Chondrocyte (in vitro differentiated cells): ENCODE measurements at regions not wholly inside any gene's neighbourhood (a gene's known extent, or its start where the extent isn't known, plus 50 kb on each side); places are given as distances from the start of the nearest gene placed in this dataset.

Source experiments
- DNase-seq: peaks from one replicate; pipeline ENCODE4 v3.0.0; 2021; ENCODE audit warnings: mixed read lengths, low spot score
- H3K27ac Mint-ChIP-seq: one replicate; pipeline ENCODE4 v1.8.0; 2021; ENCODE audit warnings: mild to moderate bottlenecking, moderate library complexity, mixed read lengths; ENCODE audit not compliant: unreplicated experiment
- H3K27me3 Mint-ChIP-seq: 2 replicates; pipeline ENCODE4 v1.8.0; 2021; ENCODE audit warnings: low read depth, mixed read lengths
- H3K36me3 Mint-ChIP-seq: 2 replicates; pipeline ENCODE4 v1.8.0; 2021; ENCODE audit warnings: low read depth, mixed read lengths
- H3K4me1 Mint-ChIP-seq: 2 replicates; pipeline ENCODE4 v1.8.0; 2021; ENCODE audit warnings: low read depth, mild to moderate bottlenecking, mixed read lengths
- H3K4me3 Mint-ChIP-seq: one replicate; pipeline ENCODE4 v1.8.0; 2021; ENCODE audit warnings: mild to moderate bottlenecking, moderate library complexity, mixed read lengths; ENCODE audit not compliant: unreplicated experiment
- H3K9me3 Mint-ChIP-seq: 2 replicates; pipeline ENCODE4 v1.8.0; 2021; ENCODE audit warnings: low read depth, mixed read lengths
- TF ChIP-seq, protein P1 (sequence below): fragments of 200-600 bp; sonication (generic); IDR thresholded peaks from 2 replicates; pipeline ENCODE4 v1.5.0; 2021; ENCODE audit warnings: antibody characterized with exemption, mild to moderate bottlenecking, moderate library complexity

- DNase-seq = no peak
- TF ChIP-seq, protein P1, sequence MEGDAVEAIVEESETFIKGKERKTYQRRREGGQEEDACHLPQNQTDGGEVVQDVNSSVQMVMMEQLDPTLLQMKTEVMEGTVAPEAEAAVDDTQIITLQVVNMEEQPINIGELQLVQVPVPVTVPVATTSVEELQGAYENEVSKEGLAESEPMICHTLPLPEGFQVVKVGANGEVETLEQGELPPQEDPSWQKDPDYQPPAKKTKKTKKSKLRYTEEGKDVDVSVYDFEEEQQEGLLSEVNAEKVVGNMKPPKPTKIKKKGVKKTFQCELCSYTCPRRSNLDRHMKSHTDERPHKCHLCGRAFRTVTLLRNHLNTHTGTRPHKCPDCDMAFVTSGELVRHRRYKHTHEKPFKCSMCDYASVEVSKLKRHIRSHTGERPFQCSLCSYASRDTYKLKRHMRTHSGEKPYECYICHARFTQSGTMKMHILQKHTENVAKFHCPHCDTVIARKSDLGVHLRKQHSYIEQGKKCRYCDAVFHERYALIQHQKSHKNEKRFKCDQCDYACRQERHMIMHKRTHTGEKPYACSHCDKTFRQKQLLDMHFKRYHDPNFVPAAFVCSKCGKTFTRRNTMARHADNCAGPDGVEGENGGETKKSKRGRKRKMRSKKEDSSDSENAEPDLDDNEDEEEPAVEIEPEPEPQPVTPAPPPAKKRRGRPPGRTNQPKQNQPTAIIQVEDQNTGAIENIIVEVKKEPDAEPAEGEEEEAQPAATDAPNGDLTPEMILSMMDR = no peak
- Mint-ChIP-seq H3K27ac (no peak overlapping the region), H3K9me3 (no peaks in the 10 kb centered on the region), H3K27me3 (peaks cover 2% of the 10 kb centered on the region), H3K4me3 (no peak overlapping the region), H3K4me1 (peaks cover 5% of the 10 kb centered on the region), H3K36me3 (no peaks in the 10 kb centered on the region)
Observed at GRCh38 chr5:148922606-148923005, 96.2 kb downstream of the ADRB2 start.

DNA sequence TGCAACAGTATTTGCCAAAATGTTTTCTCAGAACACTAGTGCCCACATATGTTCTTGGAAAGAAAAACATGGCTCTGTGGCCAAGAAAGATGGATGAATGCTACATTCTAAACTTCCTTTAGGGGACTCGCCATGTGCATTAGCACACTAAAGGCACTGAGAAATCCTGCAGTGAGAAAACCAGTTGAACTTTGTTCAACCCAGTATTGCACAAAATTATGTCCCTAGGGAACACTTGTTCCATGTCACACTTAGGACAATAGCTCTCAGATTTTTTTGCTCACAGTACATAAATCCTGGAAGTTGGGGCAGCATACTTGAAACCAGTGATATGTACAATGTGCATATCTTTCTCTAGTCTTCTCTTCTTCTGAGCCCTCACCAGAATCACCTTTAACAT is 96.6 kb downstream of the ADRB2 start:
- Mint-ChIP-seq H3K4me3 (no peak overlapping the region), H3K4me1 (peaks cover 7% of the 10 kb centered on the region), H3K27ac (no peak overlapping the region), H3K9me3 (no peaks in the 10 kb centered on the region), H3K27me3 (peaks cover 2% of the 10 kb centered on the region), H3K36me3 (no peaks in the 10 kb centered on the region)
- DNase-seq = no peak
- TF ChIP-seq, protein P1 = no peak

DNA sequence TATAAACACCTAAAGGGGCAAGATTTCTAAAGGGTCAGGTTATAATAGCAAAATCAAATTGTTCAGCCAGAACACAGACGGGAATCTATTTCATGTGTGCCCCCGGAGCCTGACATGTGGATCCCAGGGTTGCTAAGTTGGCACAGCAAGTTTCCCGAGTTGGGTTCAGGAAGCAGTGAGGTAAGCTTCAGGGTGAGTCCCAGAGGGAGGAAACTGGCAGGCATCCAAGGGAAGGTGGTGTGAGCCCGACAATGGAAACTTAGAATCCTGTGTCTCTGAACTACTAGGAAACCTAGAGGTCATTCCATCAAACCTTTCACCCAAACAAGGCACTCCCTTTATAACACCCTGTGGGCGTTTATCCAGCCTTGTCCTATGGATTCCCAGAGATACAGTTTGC is 98.4 kb downstream of the ADRB2 start:
- no peak overlapping the region for H3K27ac Mint-ChIP-seq
- no peak overlapping the region for H3K4me3 Mint-ChIP-seq
- no peaks in the 10 kb centered on the region for H3K36me3 Mint-ChIP-seq
- TF ChIP-seq, protein P1 = no peak
- no peak for DNase-seq
- peaks cover 12% of the 10 kb centered on the region for H3K4me1 Mint-ChIP-seq
- peaks cover 2% of the 10 kb centered on the region for H3K27me3 Mint-ChIP-seq
- H3K9me3 Mint-ChIP-seq = no peaks in the 10 kb centered on the region

- no peak overlapping the region for H3K27ac Mint-ChIP-seq
Observed at GRCh38 chr5:148926207-148926606, 99.8 kb downstream of the ADRB2 start.

DNA sequence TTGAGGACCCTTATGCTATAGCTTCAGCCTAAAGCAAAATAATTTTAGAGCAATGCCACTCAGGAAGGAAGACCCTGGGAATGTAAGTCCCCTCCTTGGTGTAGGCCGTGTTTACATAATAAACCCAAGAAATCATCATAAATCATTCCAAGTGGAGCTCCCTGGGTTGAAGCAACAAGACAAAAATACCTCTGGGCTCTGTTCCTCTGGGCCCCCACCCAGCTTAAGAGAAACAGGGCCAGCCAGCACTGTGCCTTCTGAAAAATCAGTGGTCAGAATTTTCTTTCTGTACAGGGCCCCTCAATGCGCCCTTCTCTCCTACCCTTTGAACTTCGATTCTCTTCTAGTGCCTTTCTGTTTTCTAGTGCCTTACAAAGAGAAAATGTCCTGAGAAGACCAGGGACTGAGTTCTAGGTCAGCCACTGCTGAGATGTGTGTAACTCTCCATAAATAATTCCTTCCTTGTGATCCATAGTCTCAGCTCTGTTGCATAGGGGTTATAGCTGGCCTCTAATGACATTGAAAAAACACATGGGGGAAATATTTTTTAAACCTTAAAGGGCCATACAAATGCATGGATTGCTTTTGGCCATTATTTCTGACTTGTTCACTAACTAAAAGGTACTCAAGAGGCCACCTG is 101.0 kb downstream of the ADRB2 start:
- Mint-ChIP-seq H3K27ac (no peak overlapping the region), H3K4me1 (peaks cover 12% of the 10 kb centered on the region), H3K27me3 (no peaks in the 10 kb centered on the region), H3K36me3 (no peaks in the 10 kb centered on the region), H3K9me3 (no peaks in the 10 kb centered on the region), H3K4me3 (no peak overlapping the region)
- TF ChIP-seq, protein P1 = no peak
- DNase-seq = no peak

More at GRCh38 chr5:148926207-148926606, 99.8 kb downstream of the ADRB2 start:
- Mint-ChIP-seq H3K36me3 (no peaks in the 10 kb centered on the region), H3K4me1 (peaks cover 12% of the 10 kb centered on the region), H3K27me3 (no peaks in the 10 kb centered on the region), H3K4me3 (no peak overlapping the region), H3K9me3 (no peaks in the 10 kb centered on the region)
- TF ChIP-seq, protein P1 = no peak
- no peak for DNase-seq
